ENCODE measurements at regions not wholly inside any gene's neighbourhood (a gene's known extent, or its start where the extent isn't known, plus 50 kb on each side); places are given as distances from the start of the nearest gene placed in this dataset.

- ChIA-PET POLR2A (no interaction called here), CTCF (interaction anchor here (0.8 to 1.0 kb wide), 2 partner anchors 8 to 23 kb away, joined by 3 read pairs; no protein-coding TSS in a partner anchor)
- DNase-seq = no peak
- TF ChIP-seq, protein P1, sequence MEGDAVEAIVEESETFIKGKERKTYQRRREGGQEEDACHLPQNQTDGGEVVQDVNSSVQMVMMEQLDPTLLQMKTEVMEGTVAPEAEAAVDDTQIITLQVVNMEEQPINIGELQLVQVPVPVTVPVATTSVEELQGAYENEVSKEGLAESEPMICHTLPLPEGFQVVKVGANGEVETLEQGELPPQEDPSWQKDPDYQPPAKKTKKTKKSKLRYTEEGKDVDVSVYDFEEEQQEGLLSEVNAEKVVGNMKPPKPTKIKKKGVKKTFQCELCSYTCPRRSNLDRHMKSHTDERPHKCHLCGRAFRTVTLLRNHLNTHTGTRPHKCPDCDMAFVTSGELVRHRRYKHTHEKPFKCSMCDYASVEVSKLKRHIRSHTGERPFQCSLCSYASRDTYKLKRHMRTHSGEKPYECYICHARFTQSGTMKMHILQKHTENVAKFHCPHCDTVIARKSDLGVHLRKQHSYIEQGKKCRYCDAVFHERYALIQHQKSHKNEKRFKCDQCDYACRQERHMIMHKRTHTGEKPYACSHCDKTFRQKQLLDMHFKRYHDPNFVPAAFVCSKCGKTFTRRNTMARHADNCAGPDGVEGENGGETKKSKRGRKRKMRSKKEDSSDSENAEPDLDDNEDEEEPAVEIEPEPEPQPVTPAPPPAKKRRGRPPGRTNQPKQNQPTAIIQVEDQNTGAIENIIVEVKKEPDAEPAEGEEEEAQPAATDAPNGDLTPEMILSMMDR (IDR thresholded peaks at IDR 0.05) = no peak
- no peaks in the 10 kb centered on the region for H3K9me3 Mint-ChIP-seq
- no peak for ATAC-seq
- peaks cover 14% of the 10 kb centered on the region for H3K4me1 Mint-ChIP-seq (ENCODE audit: low read depth)
- no peak overlapping the region for H3K4me3 Mint-ChIP-seq
- no peaks in the 10 kb centered on the region for H3K36me3 Mint-ChIP-seq (ENCODE audit: low read depth)
- intact Hi-C loops (cut with micrococcal nuclease) = no loop called here
- H3K27me3 Mint-ChIP-seq = no peaks in the 10 kb centered on the region
- H3K27ac Mint-ChIP-seq = no peak overlapping the region
Measured at GRCh38 chr9:649128-650074, 192.1 kb upstream of the DMRT1 start.

GRCh38 chr9:650362-650761 is 191.1 kb upstream of the DMRT1 start:
- ATAC-seq = peak; percentile 84
- H3K4me3 Mint-ChIP-seq = peak overlapping the region; percentile 50
- intact Hi-C loops (cut with micrococcal nuclease) = no loop called here
- H3K4me1 Mint-ChIP-seq (ENCODE audit: low read depth) = peaks cover 14% of the 10 kb centered on the region
- H3K27ac Mint-ChIP-seq = peak overlapping the region; percentile 52
- CTCF ChIA-PET = no interaction called here
- POLR2A ChIA-PET = no interaction called here
- no peaks in the 10 kb centered on the region for H3K9me3 Mint-ChIP-seq
- peak; percentile 23 for DNase-seq
- H3K27me3 Mint-ChIP-seq = no peaks in the 10 kb centered on the region
- TF ChIP-seq, protein P1 (IDR thresholded peaks at IDR 0.05) = no peak
- H3K36me3 Mint-ChIP-seq (ENCODE audit: low read depth) = no peaks in the 10 kb centered on the region

GRCh38 chr9:651371-651770 is 190.1 kb upstream of the DMRT1 start:
- H3K9me3 Mint-ChIP-seq = no peaks in the 10 kb centered on the region
- ChIA-PET POLR2A (no interaction called here), CTCF (no interaction called here)
- ATAC-seq (no peak), DNase-seq (no peak)
- H3K27ac Mint-ChIP-seq = no peak overlapping the region
- peaks cover 14% of the 10 kb centered on the region for H3K4me1 Mint-ChIP-seq (ENCODE audit: low read depth)
- intact Hi-C loops (cut with micrococcal nuclease) = no loop called here
- TF ChIP-seq, protein P1 (IDR thresholded peaks at IDR 0.05) = no peak
- no peaks in the 10 kb centered on the region for H3K36me3 Mint-ChIP-seq (ENCODE audit: low read depth)
- no peak overlapping the region for H3K4me3 Mint-ChIP-seq
- no peaks in the 10 kb centered on the region for H3K27me3 Mint-ChIP-seq

GRCh38 chr9:652914-653313 is 188.6 kb upstream of the DMRT1 start:
- no peak overlapping the region for H3K4me3 Mint-ChIP-seq
- H3K4me1 Mint-ChIP-seq (ENCODE audit: low read depth) = peaks cover 22% of the 10 kb centered on the region
- POLR2A ChIA-PET = no interaction called here
- DNase-seq = no peak
- H3K27me3 Mint-ChIP-seq = no peaks in the 10 kb centered on the region
- CTCF ChIA-PET = no interaction called here
- no peak for ATAC-seq
- no peaks in the 10 kb centered on the region for H3K9me3 Mint-ChIP-seq
- intact Hi-C loops (cut with micrococcal nuclease) = no loop called here
- no peaks in the 10 kb centered on the region for H3K36me3 Mint-ChIP-seq (ENCODE audit: low read depth)
- no peak overlapping the region for H3K27ac Mint-ChIP-seq
- TF ChIP-seq, protein P1 (IDR thresholded peaks at IDR 0.05) = no peak

- CTCF ChIA-PET = no interaction called here
- POLR2A ChIA-PET = no interaction called here
- ATAC-seq (no peak), DNase-seq (no peak)
- Mint-ChIP-seq H3K36me3 (ENCODE audit: low read depth) (no peaks in the 10 kb centered on the region), H3K27ac (no peak overlapping the region), H3K9me3 (no peaks in the 10 kb centered on the region), H3K4me1 (ENCODE audit: low read depth) (peaks cover 22% of the 10 kb centered on the region), H3K4me3 (no peak overlapping the region), H3K27me3 (no peaks in the 10 kb centered on the region)
- intact Hi-C loops (cut with micrococcal nuclease) = no loop called here
- TF ChIP-seq, protein P1 (IDR thresholded peaks at IDR 0.05) = no peak
Measured at GRCh38 chr9:653421-653820, 188.1 kb upstream of the DMRT1 start.

Data from activated CD8-positive, alpha-beta T cell treated with anti-CD3 and anti-CD28 coated beads for 36 hours (primary cell).